H9 (cell line): ENCODE measurements at regions not wholly inside any gene's neighbourhood (a gene's known extent, or its start where the extent isn't known, plus 50 kb on each side); places are given as distances from the start of the nearest gene placed in this dataset.

Experiments used
- DNase-seq: peaks from one replicate; pipeline ENCODE4 v3.0.0-alpha.2; 2017
- H2AFZ ChIP-seq: one replicate; pipeline ENCODE4 v1.6.1; 2013; ENCODE audit warnings: mild to moderate bottlenecking, low read length, control low read depth, moderate library complexity
- H2AK5ac ChIP-seq: 2 replicates; pipeline ENCODE4 v1.6.1; 2013; ENCODE audit warnings: low read length, control low read depth, mixed read lengths; ENCODE audit not compliant: insufficient read length
- H2BK120ac ChIP-seq: one replicate; pipeline ENCODE4 v1.6.1; 2013; ENCODE audit warnings: low read depth, mild to moderate bottlenecking, low read length, control low read depth, inconsistent platforms; ENCODE audit not compliant: poor library complexity, severe bottlenecking
- H2BK12ac ChIP-seq: 2 replicates; pipeline ENCODE4 v1.6.1; 2013; ENCODE audit warnings: low read length, control low read depth, mixed read lengths, low read depth; ENCODE audit not compliant: insufficient read length
- H2BK15ac ChIP-seq: 2 replicates; pipeline ENCODE4 v1.6.1; 2013; ENCODE audit warnings: low read depth, low read length, control low read depth
- H2BK20ac ChIP-seq: one replicate; pipeline ENCODE4 v1.6.1; 2013; ENCODE audit warnings: low read depth, mild to moderate bottlenecking, low read length, control low read depth, inconsistent platforms; ENCODE audit not compliant: poor library complexity, severe bottlenecking
- H2BK5ac ChIP-seq: 2 replicates; pipeline ENCODE4 v1.6.1; 2013; ENCODE audit warnings: low read length, control low read depth, mixed read lengths; ENCODE audit not compliant: insufficient read length
- H3K14ac ChIP-seq: 2 replicates; pipeline ENCODE4 v1.6.1; 2013; ENCODE audit warnings: low read length, control low read depth; ENCODE audit not compliant: insufficient read depth
- H3K18ac ChIP-seq: 2 replicates; pipeline ENCODE4 v1.6.1; 2013; ENCODE audit warnings: low read depth, mild to moderate bottlenecking, mixed read lengths, low read length, control low read depth; ENCODE audit not compliant: insufficient read length
- H3K23ac ChIP-seq: 2 replicates; pipeline ENCODE4 v1.6.1; 2013; ENCODE audit warnings: low read length, control low read depth, mixed read lengths, low read depth; ENCODE audit not compliant: insufficient read length
- H3K23me2 ChIP-seq: 2 replicates; pipeline ENCODE4 v1.6.1; 2013; ENCODE audit warnings: low read depth, mild to moderate bottlenecking, mixed read lengths, low read length, control low read depth; ENCODE audit not compliant: insufficient read length, poor library complexity, severe bottlenecking
- H3K27ac ChIP-seq: 2 replicates; pipeline ENCODE4 v1.5.1; 2013; ENCODE audit warnings: low read length, control low read depth, mixed read lengths, low read depth; ENCODE audit not compliant: insufficient read length
- H3K27me3 ChIP-seq: 2 replicates; pipeline ENCODE4 v1.6.1; 2013; ENCODE audit warnings: low read length, control low read depth, inconsistent platforms; ENCODE audit not compliant: insufficient read depth
- H3K4ac ChIP-seq: 2 replicates; pipeline ENCODE4 v1.6.1; 2013; ENCODE audit warnings: low read depth, mild to moderate bottlenecking, control low read depth, inconsistent platforms, low read length, moderate library complexity
- H3K4me1 ChIP-seq: 2 replicates; pipeline ENCODE4 v1.6.1; 2013; ENCODE audit warnings: low read length, control low read depth, inconsistent platforms; ENCODE audit not compliant: insufficient read depth
- H3K4me2 ChIP-seq: 2 replicates; pipeline ENCODE4 v1.6.1; 2013; ENCODE audit warnings: low read length, control low read depth, mixed read lengths; ENCODE audit not compliant: insufficient read length, insufficient read depth
- H3K56ac ChIP-seq: 2 replicates; pipeline ENCODE4 v1.6.1; 2013; ENCODE audit warnings: low read depth, mild to moderate bottlenecking, mixed read lengths, low read length, control low read depth; ENCODE audit not compliant: insufficient read length
- H3K79me1 ChIP-seq: 2 replicates; pipeline ENCODE4 v1.6.1; 2013; ENCODE audit warnings: low read depth, mild to moderate bottlenecking, moderate library complexity, low read length, control low read depth, inconsistent platforms; ENCODE audit not compliant: insufficient read depth, poor library complexity, severe bottlenecking
- H3K79me2 ChIP-seq: 2 replicates; pipeline ENCODE4 v1.6.1; 2013; ENCODE audit warnings: low read length, control low read depth, inconsistent platforms; ENCODE audit not compliant: insufficient read depth
- H3K9ac ChIP-seq: 2 replicates; pipeline ENCODE4 v1.6.1; 2013; ENCODE audit warnings: low read length, control low read depth, mixed read lengths; ENCODE audit not compliant: insufficient read length; ENCODE audit errors: extremely low read depth
- H3K9me3 ChIP-seq: one replicate; pipeline ENCODE4 v1.6.1; 2013; ENCODE audit warnings: low read depth, low read length, inconsistent platforms; ENCODE audit not compliant: control insufficient read depth
- H3T11ph ChIP-seq: one replicate; pipeline ENCODE4 v1.6.1; 2013; ENCODE audit warnings: mild to moderate bottlenecking, low read length, control low read depth, inconsistent platforms
- H4K20me1 ChIP-seq: one replicate; pipeline ENCODE4 v1.6.1; 2013; ENCODE audit not compliant: control insufficient read depth, insufficient read length, insufficient read depth
- H4K5ac ChIP-seq: 2 replicates; pipeline ENCODE4 v1.6.1; 2013; ENCODE audit warnings: low read depth, mild to moderate bottlenecking, mixed read lengths, low read length, control low read depth; ENCODE audit not compliant: insufficient read length
- H4K8ac ChIP-seq: replicated peaks from 2 replicates; pipeline ENCODE4 v1.6.1; 2013; ENCODE audit warnings: low read length, control low read depth, mixed read lengths, low read depth; ENCODE audit not compliant: insufficient read length
- H4K91ac ChIP-seq: 2 replicates; pipeline ENCODE4 v1.6.1; 2013; ENCODE audit warnings: low read depth, mild to moderate bottlenecking, moderate library complexity, mixed read lengths, low read length, control low read depth; ENCODE audit not compliant: insufficient read length
- H3K27ac Mint-ChIP-seq, 3 experiments: 2 replicates in 2 of 3; 3 replicates in 1 of 3; pipeline ENCODE4 v1.8.0; 2020 to 2021; ENCODE audit warnings: mixed read lengths in 3 of 3, mild to moderate bottlenecking in 1 of 3, moderate library complexity in 1 of 3
- H3K27me3 Mint-ChIP-seq: 2 replicates; pipeline ENCODE4 v1.8.0; 2021; ENCODE audit warnings: low read depth, mild to moderate bottlenecking, moderate library complexity, mixed read lengths
- H3K36me3 Mint-ChIP-seq, 3 experiments: 2 replicates in 2 of 3; 3 replicates in 1 of 3; pipeline ENCODE4 v1.8.0; 2020 to 2021; ENCODE audit warnings: low read depth in 3 of 3, mixed read lengths in 3 of 3; ENCODE audit not compliant: insufficient read depth in 1 of 3
- H3K4me1 Mint-ChIP-seq, 2 experiments: 2 replicates each; pipeline ENCODE4 v1.8.0; 2020; ENCODE audit warnings: mixed read lengths in 2 of 2
- H3K4me3 Mint-ChIP-seq, 2 experiments: 2 replicates in 1 of 2; 3 replicates in 1 of 2; pipeline ENCODE4 v1.8.0; 2020 to 2021; ENCODE audit warnings: mild to moderate bottlenecking in 2 of 2, mixed read lengths in 2 of 2, moderate library complexity in 1 of 2
- H3K9me3 Mint-ChIP-seq, 2 experiments: 2 replicates in 1 of 2; 3 replicates in 1 of 2; pipeline ENCODE4 v1.8.0; 2020; ENCODE audit warnings: mild to moderate bottlenecking in 2 of 2, mixed read lengths in 2 of 2, moderate library complexity in 1 of 2
- CTCF ChIP-seq: fragments of 200-600 bp; sonication (generic); conservative IDR thresholded peaks from 3 replicates; pipeline ENCODE4 v1.8.0; 2021; ENCODE audit warnings: antibody characterized with exemption, mild to moderate bottlenecking
- WGBS: extraction: QIAGEN DNeasy Blood & Tissue Kit; methylation state at CpG from one replicate; pipeline ENCODE4 v1.1.7; 2013; ENCODE audit warnings: missing lambda C conversion rate, low lambda C conversion rate, mixed read lengths; ENCODE audit not compliant: insufficient read length; ENCODE audit errors: extremely low coverage; 5-methylcytosine and 5-hydroxymethylcytosine counted together

- H3K27ac Mint-ChIP-seq, result no peak overlapping the region; a peak in 1 of 7 replicates
- no peak overlapping the region for H3K23ac ChIP-seq
- H2BK20ac ChIP-seq, result no peak overlapping the region
- H4K91ac ChIP-seq, result no peak overlapping the region
- no peaks in the 10 kb centered on the region for H3K79me2 ChIP-seq
- H3K14ac ChIP-seq, result no peak overlapping the region
- no peak overlapping the region for H2BK15ac ChIP-seq
- no peak overlapping the region for H3K9ac ChIP-seq
- H3K56ac ChIP-seq, result no peak overlapping the region
- no peak overlapping the region for H3T11ph ChIP-seq
- no peak overlapping the region for H3K27ac ChIP-seq
- H2BK12ac ChIP-seq, result no peak overlapping the region
- H3K9me3 Mint-ChIP-seq, result peaks cover 5 to 10% of the 10 kb centered on the region in 2 experiments; a peak in 2 of 5 replicates
- no peaks in the 10 kb centered on the region for H3K9me3 ChIP-seq
- no peaks in the 10 kb centered on the region for H3K4me1 ChIP-seq
- H3K36me3 Mint-ChIP-seq, result peaks cover 0 to 16% (median 6%) of the 10 kb centered on the region in 3 experiments; a peak in 5 of 7 replicates
- no peak overlapping the region for H2AK5ac ChIP-seq
- H4K20me1 ChIP-seq, result no peaks in the 10 kb centered on the region
- H2AFZ ChIP-seq, result no peak overlapping the region
- H3K27me3 ChIP-seq, result no peaks in the 10 kb centered on the region
- H2BK5ac ChIP-seq, result no peak overlapping the region
- H3K4ac ChIP-seq, result no peak overlapping the region
- no peak overlapping the region for H4K5ac ChIP-seq
- H3K23me2 ChIP-seq, result no peaks in the 10 kb centered on the region
- H2BK120ac ChIP-seq, result no peak overlapping the region
- no peak overlapping the region for H4K8ac ChIP-seq
- DNase-seq, result no peak
- H3K27me3 Mint-ChIP-seq, result no peaks in the 10 kb centered on the region
- peaks cover 0 to 7% of the 10 kb centered on the region in 2 experiments; a peak in 1 of 4 replicates for H3K4me1 Mint-ChIP-seq
- no peak overlapping the region for H3K4me2 ChIP-seq
- no peaks in the 10 kb centered on the region for H3K79me1 ChIP-seq
- no peak for TF ChIP-seq CTCF
- H3K4me3 Mint-ChIP-seq, result no peak overlapping the region
- no peak overlapping the region for H3K18ac ChIP-seq
- no CpG with 5 or more reads among the region's 5 CpGs for WGBS
These were observed 585.5 kb upstream of the ADGRB3 start for GRCh38 chr6:68049562-68049961.
